Keratinocyte (primary cell): ENCODE measurements at regions not wholly inside any gene's neighbourhood (a gene's known extent, or its start where the extent isn't known, plus 50 kb on each side); places are given as distances from the start of the nearest gene placed in this dataset.

Experiments used
- CTCF ChIP-seq, 3 experiments: IDR thresholded peaks in 1 of 3; conservative IDR thresholded peaks in 1 of 3; optimal IDR thresholded peaks in 1 of 3; 2 replicates in 2 of 3; 3 replicates in 1 of 3; pipeline versions ENCODE3 to v1.5.1; 2011; ENCODE audit warnings: low read length in 3 of 3, mild to moderate bottlenecking in 3 of 3, moderate library complexity in 2 of 3, control low read depth in 1 of 3, inconsistent platforms in 1 of 3; ENCODE audit not compliant: insufficient read depth in 2 of 3; ENCODE audit errors: extremely low read depth in 1 of 3
- EZH2 ChIP-seq: IDR thresholded peaks from one replicate; pipeline ENCODE4 v1.6.1; 2012; ENCODE audit warnings: inconsistent platforms, mild to moderate bottlenecking, low read length, moderate library complexity

GRCh38 chr7:16023503-16023902 is 337.0 kb upstream of the MEOX2 start:
- TF ChIP-seq CTCF (optimal IDR thresholded peaks at IDR 0.05 in 1 of 3, IDR thresholded peaks at IDR 0.05 in 1 of 3, conservative IDR thresholded peaks at IDR 0.05 in 1 of 3; ENCODE audit: extremely low read depth in 1 of 3, insufficient read depth in 2 of 3, low read length in 3 of 3): no peak
- TF ChIP-seq EZH2: no peak
